Stomach (tissue), 4 donors: ENCODE measurements at regions not wholly inside any gene's neighbourhood (a gene's known extent, or its start where the extent isn't known, plus 50 kb on each side); places are given as distances from the start of the nearest gene placed in this dataset.

Experiments
- EP300 ChIP-seq: sonication (generic); formaldehyde crosslinking; IDR thresholded peaks from one replicate; pipeline ENCODE4 v1.6.1; 2017; ENCODE audit warnings: antibody characterized with exemption
- POLR2A ChIP-seq, 4 donors: fragments of 450-650 bp; IDR thresholded peaks; one replicate each; pipeline ENCODE4 v1.6.1; 2016; ENCODE audit warnings: antibody characterized with exemption in 4 of 4, control low read depth in 2 of 4, mild to moderate bottlenecking in 1 of 4, moderate library complexity in 1 of 4
- TF ChIP-seq, protein P1 (sequence below), 7 experiments: fragments of 450-650 bp in 4 of 7; fragments of 200-600 bp in 3 of 7; sonication (generic) in 3 of 7; IDR thresholded peaks; one replicate each; pipeline ENCODE4 v1.5.1; 2016 to 2019; ENCODE audit warnings: antibody characterized with exemption in 7 of 7, control low read depth in 2 of 7, mild to moderate bottlenecking in 1 of 7

DNA sequence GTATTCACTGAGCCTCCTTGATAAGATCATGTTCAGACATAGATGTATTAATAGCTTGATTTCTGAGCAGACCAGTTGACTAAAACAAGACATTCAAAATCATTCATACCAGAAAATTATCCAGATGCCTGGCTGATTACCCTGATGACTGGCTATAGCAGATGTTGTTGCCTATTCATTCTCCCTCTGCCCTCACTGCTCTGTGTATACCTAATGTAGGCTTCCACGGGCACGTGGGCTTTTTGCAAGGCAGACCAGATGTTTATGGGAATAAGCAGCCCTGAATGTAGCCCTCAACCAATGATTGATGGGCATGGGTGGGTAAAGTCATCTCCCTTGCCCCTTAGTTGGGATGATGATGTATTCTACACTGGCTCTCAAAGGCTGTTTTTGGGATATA lies 289.1 kb downstream of the MBD2 start:
- TF ChIP-seq, protein P1, sequence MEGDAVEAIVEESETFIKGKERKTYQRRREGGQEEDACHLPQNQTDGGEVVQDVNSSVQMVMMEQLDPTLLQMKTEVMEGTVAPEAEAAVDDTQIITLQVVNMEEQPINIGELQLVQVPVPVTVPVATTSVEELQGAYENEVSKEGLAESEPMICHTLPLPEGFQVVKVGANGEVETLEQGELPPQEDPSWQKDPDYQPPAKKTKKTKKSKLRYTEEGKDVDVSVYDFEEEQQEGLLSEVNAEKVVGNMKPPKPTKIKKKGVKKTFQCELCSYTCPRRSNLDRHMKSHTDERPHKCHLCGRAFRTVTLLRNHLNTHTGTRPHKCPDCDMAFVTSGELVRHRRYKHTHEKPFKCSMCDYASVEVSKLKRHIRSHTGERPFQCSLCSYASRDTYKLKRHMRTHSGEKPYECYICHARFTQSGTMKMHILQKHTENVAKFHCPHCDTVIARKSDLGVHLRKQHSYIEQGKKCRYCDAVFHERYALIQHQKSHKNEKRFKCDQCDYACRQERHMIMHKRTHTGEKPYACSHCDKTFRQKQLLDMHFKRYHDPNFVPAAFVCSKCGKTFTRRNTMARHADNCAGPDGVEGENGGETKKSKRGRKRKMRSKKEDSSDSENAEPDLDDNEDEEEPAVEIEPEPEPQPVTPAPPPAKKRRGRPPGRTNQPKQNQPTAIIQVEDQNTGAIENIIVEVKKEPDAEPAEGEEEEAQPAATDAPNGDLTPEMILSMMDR (IDR thresholded peaks at IDR 0.05), result no peak
- TF ChIP-seq EP300, result no peak
- TF ChIP-seq POLR2A (IDR thresholded peaks at IDR 0.05), result no peak
